Activated CD4-positive, CD25-positive, alpha-beta regulatory T cell treated with anti-CD3 and anti-CD28 coated beads, Interleukin-2, amount 50 U/mL, for 24 hours (primary cell): ENCODE measurements at regions not wholly inside any gene's neighbourhood (a gene's known extent, or its start where the extent isn't known, plus 50 kb on each side); places are given as distances from the start of the nearest gene placed in this dataset.

Source experiments
- ATAC-seq, 2 donors: fragments of 150-1000 bp; cut with Tn5 transposase; one replicate each; pipeline ENCODE4 v1.10.0; 2021; ENCODE audit warnings: mild to moderate bottlenecking in 1 of 2, moderate library complexity in 1 of 2

DNA sequence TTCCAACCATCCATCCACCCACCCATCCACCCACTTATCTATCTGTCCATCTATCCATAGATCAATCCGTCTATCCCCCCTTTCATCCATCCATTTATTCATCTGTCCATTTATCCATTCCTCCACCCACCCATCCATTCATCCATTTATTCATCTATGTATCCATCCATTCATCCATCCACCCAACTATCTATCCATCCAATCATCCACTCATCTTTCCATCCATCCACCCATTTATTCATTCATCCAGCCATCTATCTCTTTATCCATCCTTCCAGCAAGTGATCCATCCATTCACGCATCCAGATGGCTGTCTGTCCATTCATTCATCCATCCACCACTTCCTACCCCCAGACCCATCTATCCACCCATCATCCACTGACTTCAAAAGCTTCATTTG is 84.0 kb upstream of the CD99 start:
- no peak for ATAC-seq

DNA sequence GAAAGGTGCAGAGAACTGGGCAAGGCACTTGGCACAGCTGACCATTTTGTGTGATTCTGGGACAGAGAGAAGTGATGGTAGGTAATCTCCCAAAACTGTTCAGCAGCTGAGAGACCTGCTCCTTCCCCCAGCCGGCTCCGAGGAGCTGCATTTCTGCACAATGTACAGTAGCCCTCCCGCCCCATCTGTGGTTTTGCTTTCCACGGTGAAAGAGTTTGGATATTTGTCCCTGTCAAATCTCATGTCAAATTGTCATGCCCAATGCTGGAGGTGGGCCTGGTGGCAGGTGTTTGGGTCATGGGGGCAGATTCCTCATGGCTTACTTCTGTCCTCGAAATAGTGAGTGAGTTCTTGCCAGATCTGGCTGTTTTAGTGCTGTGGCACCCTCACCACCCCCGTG is 90.5 kb upstream of the CD99 start:
- ATAC-seq = no peak

DNA sequence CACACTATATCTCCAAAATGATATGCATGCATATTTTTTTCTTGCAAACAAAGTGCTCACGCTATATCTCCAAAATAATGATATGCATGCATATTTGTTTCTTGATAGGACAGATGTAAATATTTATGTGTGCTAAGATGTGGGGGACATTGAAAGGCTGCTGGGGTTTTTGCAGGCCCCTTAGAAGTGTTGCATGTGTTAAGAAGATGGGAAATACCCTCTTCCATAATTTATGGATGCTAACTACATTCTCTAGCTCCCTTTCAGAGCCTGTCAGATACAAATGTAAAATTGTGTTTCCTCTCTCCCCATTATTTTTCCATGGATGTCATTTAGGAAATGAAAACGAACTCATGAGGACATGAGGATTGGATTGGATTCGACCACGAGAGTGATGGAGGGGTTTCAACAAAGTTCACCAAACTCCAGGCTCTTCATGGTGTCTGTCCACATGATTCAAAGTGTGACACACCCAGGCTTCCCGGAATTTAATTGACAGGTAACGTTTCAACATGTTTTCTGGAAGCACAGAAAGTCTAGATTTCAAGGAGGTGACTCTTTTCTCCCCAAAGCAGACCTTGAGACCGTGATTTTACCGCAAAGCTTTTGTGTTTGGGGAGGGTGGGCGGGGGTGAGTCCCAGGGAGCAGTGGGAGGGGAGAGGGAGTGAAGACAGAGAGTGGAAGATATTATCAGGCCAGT is 94.4 kb upstream of the CD99 start:
- ATAC-seq = no peak

DNA sequence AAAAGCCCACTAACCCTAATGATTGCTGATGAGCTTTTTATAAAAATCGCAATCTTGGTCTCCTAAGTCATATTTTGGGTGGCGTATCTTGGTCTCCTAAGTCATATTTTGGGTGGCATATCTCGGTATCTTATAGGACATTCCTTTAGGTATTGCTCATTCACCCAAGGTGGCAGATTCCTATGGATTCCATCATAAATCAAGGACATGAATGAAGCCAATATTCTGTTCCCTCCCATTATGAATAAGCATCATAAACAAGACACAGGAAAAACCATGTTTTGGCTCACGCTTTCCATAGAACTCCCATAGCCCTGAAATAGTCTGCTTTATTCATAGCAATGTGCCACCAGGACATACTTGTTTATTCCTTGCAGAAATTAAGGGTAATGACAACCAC is 95.0 kb upstream of the CD99 start:
- no peak for ATAC-seq

DNA sequence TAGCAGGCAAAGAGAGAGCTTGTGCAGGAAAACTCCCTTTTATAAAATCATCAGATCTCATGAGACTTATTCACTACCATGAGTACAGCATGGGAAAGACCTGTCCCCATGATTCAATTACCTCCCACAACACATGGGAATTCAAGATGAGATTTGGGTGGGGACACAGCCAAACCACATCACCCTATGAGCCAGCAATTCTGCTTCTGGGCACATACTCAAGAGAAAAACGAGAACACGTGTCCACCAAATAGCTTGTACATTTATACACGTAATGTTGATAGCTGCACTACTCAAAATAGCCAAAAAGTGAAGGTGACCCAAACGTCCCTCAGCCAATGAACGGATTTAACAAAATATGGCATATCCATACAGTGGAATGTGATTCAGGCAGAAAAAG is 94.5 kb upstream of the DHRSX start:
- no peak for ATAC-seq

DNA sequence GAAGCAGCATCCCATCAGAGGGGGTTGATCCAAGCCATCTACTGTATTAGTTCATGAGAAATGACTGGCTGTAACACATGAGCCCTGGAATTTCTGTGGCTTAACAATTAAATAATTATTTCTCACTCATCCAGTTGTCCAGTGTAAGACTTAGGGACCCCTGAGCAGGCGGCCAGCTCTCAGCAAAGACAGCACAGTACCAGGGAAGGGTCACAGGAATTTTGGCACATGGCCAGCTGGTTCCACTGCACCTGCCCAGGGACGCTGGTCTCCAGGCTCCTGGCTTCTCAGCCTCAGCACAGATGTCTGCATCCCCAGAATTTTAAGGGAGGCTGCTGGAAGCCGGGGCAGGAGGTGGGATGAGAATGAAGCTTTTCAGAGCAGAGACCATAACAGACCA is 93.7 kb upstream of the DHRSX start:
- no peak for ATAC-seq

DNA sequence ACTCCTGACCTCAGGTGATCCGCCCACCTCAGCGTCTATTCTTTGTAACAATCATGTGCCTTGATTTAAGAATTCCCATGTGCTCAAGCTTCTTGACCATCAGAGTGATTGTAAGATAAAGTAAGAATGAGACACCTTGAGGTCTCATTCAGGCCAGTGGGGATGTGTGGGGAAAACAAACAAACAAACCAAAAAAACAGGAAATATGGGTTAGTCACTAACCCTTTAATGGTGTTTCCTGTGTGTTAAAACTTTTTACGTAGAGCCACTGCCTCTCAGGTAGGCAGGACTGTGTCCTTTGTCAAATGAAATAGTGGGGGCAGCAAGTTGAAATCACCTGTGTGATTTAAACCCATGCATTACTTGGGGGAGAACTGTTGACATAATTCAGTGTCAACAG is 91.5 kb upstream of the DHRSX start:
- ATAC-seq = no peak

DNA sequence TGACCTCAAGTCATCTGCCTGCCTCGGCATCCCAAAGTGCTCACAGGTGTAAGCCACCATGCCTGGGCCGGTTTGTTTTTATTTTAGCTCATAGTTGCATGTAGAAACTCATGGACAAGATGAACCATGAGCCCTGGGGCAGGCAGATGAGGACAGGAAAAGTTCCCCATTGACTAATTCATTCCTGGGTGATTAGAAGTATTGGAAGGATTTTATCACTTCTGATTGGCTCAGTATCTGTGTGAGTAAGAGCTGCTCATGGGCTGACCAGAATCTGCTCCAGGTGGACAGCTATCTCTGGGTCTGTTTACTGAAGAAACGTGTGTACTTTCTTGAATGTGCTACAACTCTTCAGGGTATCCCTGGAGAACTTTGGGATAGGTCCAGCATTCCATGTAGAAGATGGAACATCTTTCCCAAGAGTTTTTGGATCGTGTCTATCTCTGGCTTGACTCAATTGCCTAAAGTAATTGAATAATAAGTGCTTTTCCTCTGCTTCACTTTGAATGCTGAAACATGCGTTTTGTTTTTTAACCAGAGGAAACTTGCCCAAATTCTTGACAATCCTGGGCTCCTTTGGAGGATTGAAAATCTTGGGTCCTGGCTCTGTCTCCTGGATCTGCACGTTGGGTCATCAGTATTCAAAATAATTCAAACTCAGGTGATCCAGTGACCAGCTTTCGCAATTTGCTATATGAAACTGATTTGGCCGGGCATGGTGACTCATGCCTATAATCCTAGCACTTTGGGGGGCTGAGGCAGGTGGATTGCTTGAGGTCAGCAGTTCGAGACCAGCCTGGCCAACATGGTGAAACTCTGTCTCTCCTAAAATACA is 88.6 kb upstream of the DHRSX start:
- no peak for ATAC-seq

DNA sequence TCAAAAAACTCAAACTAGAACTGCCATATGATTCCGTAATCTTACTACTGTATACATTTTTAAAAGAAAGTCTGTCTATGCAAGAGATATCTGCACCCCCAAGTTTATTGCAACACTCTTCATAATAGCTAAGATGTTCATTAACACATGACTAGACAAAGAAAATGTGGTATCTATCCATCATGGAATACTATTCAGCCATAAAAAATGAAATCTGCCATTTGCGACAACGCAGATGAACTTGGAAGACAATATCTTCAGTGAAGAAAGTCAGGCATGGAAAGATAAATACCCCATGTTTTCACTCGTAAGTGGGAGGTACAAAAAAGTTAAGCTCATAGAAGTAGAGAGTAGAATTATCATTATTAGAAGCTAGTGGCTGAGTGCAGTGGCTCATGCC is 87.3 kb upstream of the DHRSX start:
- ATAC-seq = no peak

DNA sequence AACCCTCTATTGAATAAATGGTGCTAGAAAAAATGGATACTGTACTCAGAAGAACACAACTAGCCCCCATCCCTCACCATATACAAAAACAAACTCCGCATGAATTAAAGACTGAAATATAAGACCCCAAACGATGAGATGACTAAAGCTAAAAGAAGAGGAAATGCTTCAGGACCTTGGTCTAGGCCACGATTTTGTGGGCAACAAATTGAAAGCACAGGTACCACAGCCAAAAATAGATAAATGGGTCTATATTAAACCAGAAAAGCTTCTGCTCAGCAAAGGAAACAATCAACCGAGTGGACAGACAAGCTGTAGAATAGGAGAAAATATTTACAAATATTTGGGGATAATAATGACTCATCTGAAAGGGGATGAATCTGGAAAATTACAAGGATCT is 86.4 kb upstream of the DHRSX start:
- ATAC-seq = no peak

DNA sequence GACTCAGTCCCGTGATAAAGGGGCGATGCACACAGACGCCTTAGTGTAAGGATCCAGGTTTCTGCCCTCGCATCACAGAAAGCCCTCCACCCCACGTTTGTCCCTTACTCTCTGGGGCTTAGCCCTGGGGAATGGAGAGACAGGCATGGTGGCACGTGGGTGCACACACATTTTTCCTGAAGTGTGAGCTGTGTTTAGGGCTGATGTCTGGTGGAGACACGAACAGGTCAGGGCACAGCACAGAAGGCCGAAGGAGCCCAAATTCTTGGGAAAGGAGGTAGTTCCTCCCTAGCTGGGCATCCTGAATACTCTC is 84.3 kb upstream of the DHRSX start:
- ATAC-seq = no peak

DNA sequence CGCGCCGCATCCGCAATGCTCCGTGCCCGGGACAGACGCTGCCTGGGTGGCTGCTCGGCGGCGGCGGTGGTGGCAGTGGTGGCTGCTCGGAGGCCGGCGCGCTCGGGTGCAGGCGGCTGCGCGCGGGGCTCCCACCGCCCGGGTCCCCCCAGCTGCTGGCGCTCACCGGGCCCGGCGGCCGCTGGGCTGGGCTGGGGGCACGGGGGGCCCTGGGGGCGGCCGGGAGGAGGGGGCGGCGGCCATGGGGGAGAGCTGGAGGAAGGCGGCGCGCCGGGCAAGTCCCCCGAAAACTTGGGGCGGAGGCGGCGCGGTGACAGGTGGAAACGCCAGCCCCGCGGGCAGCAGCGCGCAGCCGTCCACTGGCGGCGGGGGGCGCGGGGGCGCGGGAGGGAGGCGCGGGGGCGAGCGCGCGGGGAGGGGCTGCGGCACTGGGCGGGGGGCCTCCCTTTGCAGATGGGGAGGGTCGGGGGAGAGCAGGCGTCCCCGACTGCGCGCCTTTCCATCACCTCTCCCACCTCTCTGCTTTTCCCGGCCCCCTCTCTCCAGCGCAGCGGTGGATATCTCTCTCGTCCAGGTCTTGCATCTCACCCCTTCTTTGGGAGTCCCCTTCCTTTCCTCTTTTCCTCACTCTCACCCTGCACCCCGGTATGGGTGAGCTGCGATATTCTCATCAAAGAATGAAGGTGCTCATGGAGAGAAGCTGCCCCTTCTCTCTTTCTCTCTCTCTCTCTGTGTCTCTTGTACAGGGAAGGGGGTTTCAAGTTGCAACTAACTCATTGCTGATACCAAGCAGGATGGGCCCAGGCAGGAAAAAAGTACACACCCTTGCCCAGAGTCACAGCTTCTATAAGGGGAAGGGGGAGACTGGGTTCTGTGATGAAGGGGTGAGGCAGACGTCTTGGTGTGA is 83.7 kb upstream of the DHRSX start:
- ATAC-seq = no peak

DNA sequence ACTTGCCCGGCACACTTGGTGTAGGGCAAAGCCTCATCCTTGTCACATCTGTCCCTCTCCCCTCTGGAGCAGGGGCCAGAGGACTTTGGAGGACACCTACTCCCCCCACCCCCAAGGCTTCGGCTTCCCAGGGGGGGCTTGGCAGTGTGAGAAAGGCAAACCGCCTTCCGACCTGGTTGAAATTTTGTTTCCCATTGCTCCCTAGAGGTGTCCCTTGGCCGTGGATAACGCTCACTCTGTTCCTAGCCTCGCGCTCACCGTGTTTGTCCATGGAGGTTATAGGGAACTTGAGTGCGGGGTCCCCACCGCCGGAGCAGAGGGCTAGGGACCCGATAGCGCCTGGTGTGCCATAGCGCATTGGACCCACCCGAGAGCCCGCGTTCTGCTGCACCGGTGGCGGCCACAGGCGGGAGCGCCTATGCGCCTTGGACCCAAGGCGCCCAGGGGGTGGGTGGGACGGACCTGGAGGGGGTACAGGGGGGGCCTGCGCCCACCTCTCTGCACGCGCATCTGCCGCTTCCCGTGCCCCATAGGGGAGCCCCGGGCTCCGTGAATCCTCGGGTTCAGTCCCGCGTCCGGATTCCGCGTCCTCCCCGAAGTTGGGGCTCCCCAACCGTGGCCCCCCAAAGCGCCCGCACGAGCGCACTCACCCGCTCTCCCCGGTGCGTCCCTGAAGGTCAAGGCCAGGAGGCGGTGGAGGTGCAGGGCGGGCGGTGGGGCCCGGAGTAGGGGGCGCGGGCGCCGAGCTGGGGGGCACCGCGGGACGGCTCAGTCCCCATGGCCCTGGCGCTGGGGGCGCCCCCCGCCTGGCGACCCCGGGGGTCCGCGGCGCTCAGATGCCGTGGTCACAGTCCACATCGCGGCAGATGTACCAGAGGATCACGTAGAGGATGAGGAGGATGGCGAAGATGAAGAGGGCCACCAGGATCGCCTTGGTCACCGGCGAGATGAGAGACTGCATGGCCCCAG is 82.7 kb upstream of the DHRSX start:
- ATAC-seq = no peak

DNA sequence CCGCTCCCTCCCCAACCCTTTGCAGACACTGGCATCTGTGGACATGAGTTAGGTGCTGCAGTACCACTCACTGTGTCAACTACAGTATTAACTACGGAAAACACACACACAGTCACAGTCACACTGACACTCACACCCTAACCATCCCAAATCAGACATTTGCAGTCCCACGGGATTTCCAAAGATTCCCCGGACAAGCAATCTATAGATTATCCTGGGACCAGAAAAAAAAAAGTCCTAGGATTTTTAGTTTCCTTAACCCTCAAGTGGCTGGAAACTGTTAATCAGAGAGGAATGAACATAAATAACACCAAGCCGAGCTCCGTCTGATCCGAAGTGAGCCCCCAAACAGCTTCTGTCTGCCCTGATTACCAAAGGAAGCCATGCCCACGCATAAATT is 81.9 kb upstream of the DHRSX start:
- no peak for ATAC-seq

DNA sequence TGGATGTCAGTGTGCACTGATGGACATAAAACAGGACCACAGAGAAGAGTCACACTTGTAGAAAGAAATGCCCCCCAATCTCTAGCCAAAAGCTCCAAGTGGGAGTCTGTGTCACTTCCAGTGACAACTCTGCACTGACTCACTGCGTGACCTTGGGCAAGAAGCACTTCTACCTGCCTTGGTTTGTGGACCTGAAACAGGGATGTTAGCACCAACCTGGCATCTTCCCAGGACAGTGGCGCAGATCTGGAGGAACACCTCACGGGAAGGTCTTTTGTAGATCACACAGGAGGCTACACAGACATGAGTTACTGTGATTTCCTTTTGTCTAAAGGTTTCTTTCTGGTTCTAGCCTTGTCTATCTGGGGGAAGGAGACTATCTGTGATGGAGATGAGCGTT is 80.5 kb upstream of the DHRSX start:
- ATAC-seq = no peak

DNA sequence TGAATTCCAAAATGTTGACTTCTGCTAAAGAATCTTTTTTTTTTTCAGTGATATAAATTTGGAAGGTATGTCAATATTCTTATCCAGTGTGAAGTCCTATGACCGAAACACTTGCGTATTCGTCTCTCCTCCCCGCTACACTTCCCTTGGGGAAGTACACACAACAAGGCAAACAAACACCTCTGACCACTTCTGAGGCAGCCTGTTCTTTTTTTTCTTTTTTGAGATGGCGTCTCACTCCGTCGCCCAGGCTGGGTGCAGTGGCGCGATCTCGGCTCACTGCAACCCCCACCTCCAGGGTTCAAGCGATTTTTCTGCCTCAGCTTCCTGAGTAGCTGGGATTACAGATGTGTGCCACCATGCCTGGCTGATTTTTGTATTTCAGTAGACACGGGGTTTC is 78.1 kb upstream of the DHRSX start:
- no peak for ATAC-seq

DNA sequence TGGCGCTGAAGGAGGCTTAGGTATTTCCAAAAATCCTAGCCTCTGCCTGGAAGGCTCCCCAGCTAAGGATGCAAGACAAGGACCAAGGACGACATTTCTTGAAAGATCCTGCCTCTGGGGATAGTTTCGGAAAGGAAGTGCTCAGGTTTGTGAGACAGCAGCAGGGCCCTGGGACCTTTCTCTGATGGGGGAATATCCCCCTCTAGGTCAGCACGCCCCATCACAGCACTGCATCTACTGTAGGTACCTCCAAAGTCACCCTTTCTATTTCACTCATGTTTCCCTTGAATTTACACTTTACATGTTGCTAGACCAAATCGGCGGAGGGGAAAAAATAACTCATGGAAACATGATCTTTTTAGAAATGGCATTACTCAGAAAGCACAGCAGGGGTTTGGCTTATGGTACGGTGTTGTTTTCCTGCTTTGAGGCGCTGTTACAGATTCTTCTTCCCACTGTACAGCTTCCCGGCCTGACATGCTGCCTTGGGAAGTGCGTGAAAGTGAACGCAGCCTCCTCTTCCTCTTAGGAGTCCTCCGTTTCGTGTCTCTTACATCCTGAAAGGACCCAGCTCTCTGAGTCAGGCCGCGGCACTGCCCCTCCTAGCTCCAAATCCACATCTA is 77.2 kb upstream of the DHRSX start:
- no peak for ATAC-seq

DNA sequence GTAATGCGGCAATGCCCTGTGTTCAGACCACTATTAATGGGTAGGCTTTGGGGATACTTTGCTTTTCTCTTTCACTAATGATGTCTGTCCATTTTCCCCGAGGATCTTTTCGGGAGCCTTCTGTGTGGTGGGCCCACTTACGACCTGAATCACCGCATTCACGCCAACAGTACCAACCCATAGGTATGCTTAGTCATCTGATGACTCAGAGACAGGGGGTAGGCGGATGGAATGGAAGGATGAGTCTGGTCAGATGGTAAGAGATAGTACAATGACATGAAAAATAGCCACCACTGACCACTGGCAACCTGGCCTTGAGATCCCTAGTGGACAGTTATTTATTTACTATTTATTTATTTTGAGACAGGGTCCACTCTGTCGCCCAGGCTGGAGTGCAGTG is 76.0 kb upstream of the DHRSX start:
- no peak for ATAC-seq

DNA sequence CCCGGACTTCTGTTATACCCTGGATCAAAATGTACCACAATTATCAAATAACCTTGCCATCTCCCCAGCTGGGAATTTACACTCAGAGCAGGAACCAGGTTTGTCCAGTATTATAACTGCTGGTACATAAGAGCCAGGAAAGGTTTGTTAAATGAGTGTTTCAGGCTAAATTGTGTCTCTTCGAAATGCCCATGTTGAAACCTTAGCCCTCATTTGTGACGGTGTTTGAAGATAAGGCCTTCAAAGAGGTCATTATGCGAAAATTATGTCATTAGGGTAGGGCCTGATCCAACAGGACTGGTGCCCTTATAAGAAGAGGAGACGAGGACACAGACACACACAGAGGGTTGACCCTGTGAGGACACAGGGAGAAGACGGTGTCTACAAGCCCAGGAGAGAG is 73.5 kb upstream of the DHRSX start:
- no peak for ATAC-seq

DNA sequence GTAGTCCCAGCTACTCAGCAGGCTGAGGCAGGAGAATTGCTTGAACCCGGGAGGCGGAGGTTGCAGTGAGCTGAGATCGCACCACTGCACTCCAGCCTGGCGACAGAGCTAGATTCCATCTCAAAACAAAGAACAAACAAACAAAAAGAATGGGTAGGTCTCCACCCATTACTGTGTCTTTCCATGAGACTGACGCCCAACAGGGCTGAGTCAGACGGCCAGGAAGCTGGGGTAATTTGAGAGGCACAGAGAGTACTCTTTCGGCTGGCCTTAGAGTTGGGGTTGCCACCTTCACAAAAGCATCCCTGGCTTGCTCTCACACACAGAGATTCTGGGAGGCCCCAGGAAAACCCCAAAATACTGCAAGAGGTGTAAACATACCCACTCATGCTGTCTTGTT is 72.0 kb upstream of the DHRSX start:
- no peak for ATAC-seq

DNA sequence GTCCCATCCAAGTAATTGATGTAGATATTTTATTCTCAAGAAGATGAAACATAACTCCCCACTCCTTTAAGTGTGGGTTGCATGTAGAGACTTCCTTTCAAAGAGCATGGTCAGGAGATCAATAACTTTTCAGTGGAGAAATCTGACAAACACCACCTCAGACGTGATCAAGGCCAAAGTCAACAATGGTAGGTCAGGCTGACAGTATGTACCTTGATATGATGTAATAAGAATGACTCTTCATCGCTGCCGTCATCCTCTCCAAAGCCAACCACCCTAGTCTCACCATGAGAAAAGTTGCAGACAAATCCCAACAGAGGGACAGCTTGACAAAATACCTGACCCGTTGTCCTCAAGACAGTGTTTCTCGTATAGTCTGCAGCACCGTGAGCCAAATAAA is 67.3 kb upstream of the DHRSX start:
- ATAC-seq = no peak

DNA sequence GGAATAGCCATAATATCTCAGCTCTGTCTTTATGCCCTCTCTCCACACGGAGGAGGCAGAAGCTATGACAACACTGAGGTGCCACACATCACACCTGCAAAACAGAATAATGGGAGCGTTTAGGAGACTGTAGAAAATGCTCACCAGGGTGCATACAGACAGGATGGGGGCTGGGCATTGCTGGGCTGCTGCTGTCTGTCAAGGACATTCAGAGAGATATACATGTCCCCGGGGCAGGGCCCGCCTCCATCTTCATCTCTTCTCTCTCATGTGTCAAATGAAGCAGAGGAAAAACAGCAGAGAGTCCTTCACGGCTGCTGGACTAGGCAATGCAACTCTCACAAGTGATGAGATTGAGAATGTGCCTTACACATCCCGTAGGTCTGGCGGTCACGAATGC is 65.3 kb upstream of the DHRSX start:
- ATAC-seq = no peak
